Neural cell (in vitro differentiated cells): ENCODE measurements at regions not wholly inside any gene's neighbourhood (a gene's known extent, or its start where the extent isn't known, plus 50 kb on each side); places are given as distances from the start of the nearest gene placed in this dataset.

Experiments used
- EP300 ChIP-seq: fragments of 450-650 bp; conservative IDR thresholded peaks from 2 replicates; pipeline ENCODE4 v1.6.1; 2014; ENCODE audit warnings: antibody characterized with exemption, mild to moderate bottlenecking, moderate library complexity; ENCODE audit not compliant: poor library complexity, severe bottlenecking
- EZH2 ChIP-seq: fragments of 200-600, 300-800 bp; shearing (Covaris generic), sonication (generic); IDR thresholded peaks from 2 replicates; pipeline ENCODE4 v1.6.1; 2014; ENCODE audit warnings: antibody characterized with exemption, low read length, borderline replicate concordance, mild to moderate bottlenecking; ENCODE audit not compliant: insufficient read depth, poor library complexity, severe bottlenecking
- MXI1 ChIP-seq: fragments of 450-650 bp; conservative IDR thresholded peaks from 2 replicates; pipeline ENCODE4 v1.6.1; 2014; ENCODE audit warnings: antibody characterized with exemption, mild to moderate bottlenecking; ENCODE audit not compliant: poor library complexity, severe bottlenecking
- POLR2AphosphoS5 ChIP-seq: IDR thresholded peaks from 2 replicates; pipeline ENCODE4 v1.6.1; 2012
- REST ChIP-seq: IDR thresholded peaks from 2 replicates; pipeline ENCODE4 v1.6.1; 2012; ENCODE audit warnings: borderline replicate concordance
- TF ChIP-seq, protein P1 (sequence below): fragments of 450-650 bp; IDR thresholded peaks from 2 replicates; pipeline ENCODE4 v1.5.1; 2014; ENCODE audit warnings: antibody characterized with exemption, mild to moderate bottlenecking, moderate library complexity; ENCODE audit not compliant: poor library complexity, severe bottlenecking

- TF ChIP-seq, protein P1, sequence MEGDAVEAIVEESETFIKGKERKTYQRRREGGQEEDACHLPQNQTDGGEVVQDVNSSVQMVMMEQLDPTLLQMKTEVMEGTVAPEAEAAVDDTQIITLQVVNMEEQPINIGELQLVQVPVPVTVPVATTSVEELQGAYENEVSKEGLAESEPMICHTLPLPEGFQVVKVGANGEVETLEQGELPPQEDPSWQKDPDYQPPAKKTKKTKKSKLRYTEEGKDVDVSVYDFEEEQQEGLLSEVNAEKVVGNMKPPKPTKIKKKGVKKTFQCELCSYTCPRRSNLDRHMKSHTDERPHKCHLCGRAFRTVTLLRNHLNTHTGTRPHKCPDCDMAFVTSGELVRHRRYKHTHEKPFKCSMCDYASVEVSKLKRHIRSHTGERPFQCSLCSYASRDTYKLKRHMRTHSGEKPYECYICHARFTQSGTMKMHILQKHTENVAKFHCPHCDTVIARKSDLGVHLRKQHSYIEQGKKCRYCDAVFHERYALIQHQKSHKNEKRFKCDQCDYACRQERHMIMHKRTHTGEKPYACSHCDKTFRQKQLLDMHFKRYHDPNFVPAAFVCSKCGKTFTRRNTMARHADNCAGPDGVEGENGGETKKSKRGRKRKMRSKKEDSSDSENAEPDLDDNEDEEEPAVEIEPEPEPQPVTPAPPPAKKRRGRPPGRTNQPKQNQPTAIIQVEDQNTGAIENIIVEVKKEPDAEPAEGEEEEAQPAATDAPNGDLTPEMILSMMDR: no peak
- TF ChIP-seq POLR2AphosphoS5: no peak
- TF ChIP-seq EP300: no peak
- TF ChIP-seq REST: no peak
- no peak for TF ChIP-seq EZH2
- TF ChIP-seq MXI1: no peak
These were observed 248.9 kb downstream of the PAX3 start for GRCh38 chr2:222049946-222050345.
